Right lobe of liver (tissue), 6 donors: ENCODE measurements at regions not wholly inside any gene's neighbourhood (a gene's known extent, or its start where the extent isn't known, plus 50 kb on each side); places are given as distances from the start of the nearest gene placed in this dataset.

Experiments
- ATAC-seq, 4 donors: fragments of 200-7000 bp; cut with Tn5 transposase; one replicate each; pipeline ENCODE4 v1.9.1; 2020; ENCODE audit warnings: mild to moderate bottlenecking in 4 of 4, moderate library complexity in 4 of 4
- DNase-seq, 3 donors: peaks; one replicate each; pipeline ENCODE4 v3.0.0-alpha.2; 2020
- H3K27ac ChIP-seq, 3 donors: fragments of 200-600 bp; one replicate each; pipeline ENCODE4 v1.8.0; 2022
- H3K27me3 ChIP-seq, 2 donors: fragments of 200-600 bp; one replicate each; pipeline ENCODE4 v1.8.0; 2022
- H3K36me3 ChIP-seq, 4 donors: fragments of 200-600 bp; sonication (generic) in 1 of 4; one replicate each; pipeline versions ENCODE4 v1.5.1 to v1.8.0; 2017 to 2022; ENCODE audit warnings: control low read depth in 1 of 4
- H3K4me1 ChIP-seq, 4 donors: fragments of 200-600 bp; sonication (generic) in 1 of 4; one replicate each; pipeline versions ENCODE4 v1.5.1 to v1.8.0; 2017 to 2022; ENCODE audit warnings: control low read depth in 1 of 4
- H3K4me3 ChIP-seq, 3 donors: fragments of 200-600 bp; one replicate each; pipeline ENCODE4 v1.8.0; 2022
- H3K9me3 ChIP-seq, 4 donors: fragments of 200-600 bp; sonication (generic) in 1 of 4; one replicate each; pipeline versions ENCODE4 v1.5.1 to v1.8.0; 2017 to 2022; ENCODE audit warnings: control low read depth in 1 of 4
- CTCF ChIP-seq, 4 donors: fragments of 200-600 bp in 3 of 4; fragments of 450-650 bp in 1 of 4; IDR thresholded peaks; one replicate each; pipeline versions ENCODE4 v1.5.1 to v1.8.0; 2016 to 2022; ENCODE audit warnings: antibody characterized with exemption in 4 of 4, mild to moderate bottlenecking in 2 of 4
- POLR2A ChIP-seq: fragments of 450-650 bp; IDR thresholded peaks from one replicate; pipeline ENCODE4 v1.6.1; 2017; ENCODE audit warnings: antibody characterized with exemption, mild to moderate bottlenecking
- WGBS: methylation state at CpG from one replicate; pipeline ENCODE4 v1.1.6; 2018; ENCODE audit warnings: low coverage, low lambda C conversion rate; ENCODE audit not compliant: insufficient coverage; ENCODE audit errors: missing lambda C conversion rate; 5-methylcytosine and 5-hydroxymethylcytosine counted together
- intact Hi-C, 2 donors: fragments of 100-400 bp; cut with DNase I; formaldehyde crosslinking; loops; one replicate each; pipeline versions ENCODE4 v1.11.2 to v1.14.1; 2022
- donor health status: DM: no; HTN: yes; CAD: no.
- donor health status: DM: no; HTN: no; CAD: no.
- donor health status: DM: no; HTN: no; CAD: no.
- donor health status: DM: no; HTN: yes; CAD: no.
- donor health status: DM: no; HTN: yes; CAD: no.

DNA sequence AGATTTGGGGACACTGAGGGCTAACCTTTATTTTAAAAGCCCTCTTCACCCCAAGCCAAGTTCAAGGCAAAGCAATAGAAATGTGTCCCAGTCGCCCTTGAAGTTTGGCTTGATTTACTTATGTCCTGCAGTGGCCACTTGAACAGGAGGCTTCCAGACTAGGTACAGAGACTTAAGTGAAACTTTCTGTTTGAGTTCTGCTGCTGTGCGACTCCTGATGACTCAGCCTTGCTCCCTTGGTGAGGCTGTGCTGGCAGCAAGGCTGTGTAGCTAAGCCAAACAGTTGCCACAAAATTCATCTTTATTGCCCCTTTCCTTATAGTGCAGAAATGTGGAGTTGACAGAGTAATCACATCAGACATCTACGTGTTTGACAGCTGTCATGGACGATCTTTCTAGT is 68.8 kb upstream of the NTRK2 start:
- no peaks in the 10 kb centered on the region for H3K36me3 ChIP-seq
- intact Hi-C loops = no loop called here
- no peaks in the 10 kb centered on the region for H3K27me3 ChIP-seq
- TF ChIP-seq POLR2A (no peak), CTCF (IDR thresholded peaks at IDR 0.05) (no peak)
- H3K27ac ChIP-seq = no peak overlapping the region
- no peak for DNase-seq
- no peaks in the 10 kb centered on the region for H3K4me1 ChIP-seq
- 22% methylated on average over 3 of the region's 4 CpGs for WGBS
- no peaks in the 10 kb centered on the region for H3K9me3 ChIP-seq
- ATAC-seq = no peak
- H3K4me3 ChIP-seq = no peak overlapping the region

- H3K4me1 ChIP-seq = no peaks in the 10 kb centered on the region
- no peak for DNase-seq
- ATAC-seq = no peak
- no peak overlapping the region for H3K4me3 ChIP-seq
- no peak overlapping the region for H3K27ac ChIP-seq
- no peaks in the 10 kb centered on the region for H3K27me3 ChIP-seq
- no peaks in the 10 kb centered on the region for H3K9me3 ChIP-seq
- H3K36me3 ChIP-seq = no peaks in the 10 kb centered on the region
- intact Hi-C loops = no loop called here
- TF ChIP-seq POLR2A (no peak), CTCF (IDR thresholded peaks at IDR 0.05) (no peak)
Observed at GRCh38 chr9:84604223-84604622, 65.3 kb upstream of the NTRK2 start.

GRCh38 chr9:84609779-84610178 is 59.8 kb upstream of the NTRK2 start:
- Histone ChIP-seq H3K27me3 (no peaks in the 10 kb centered on the region), H3K36me3 (no peaks in the 10 kb centered on the region), H3K27ac (no peak overlapping the region), H3K4me1 (no peaks in the 10 kb centered on the region), H3K9me3 (no peaks in the 10 kb centered on the region), H3K4me3 (no peak overlapping the region)
- intact Hi-C loops = no loop called here
- no peak for DNase-seq
- no peak for TF ChIP-seq CTCF (IDR thresholded peaks at IDR 0.05)
- TF ChIP-seq POLR2A = no peak
- no peak for ATAC-seq

GRCh38 chr9:84613431-84613830 is 56.1 kb upstream of the NTRK2 start:
- WGBS = 35% methylated on average over 2 of the region's 2 CpGs
- no peak for DNase-seq
- TF ChIP-seq POLR2A (no peak), CTCF (IDR thresholded peaks at IDR 0.05) (no peak)
- ATAC-seq = no peak
- Histone ChIP-seq H3K27ac (no peak overlapping the region), H3K4me1 (no peaks in the 10 kb centered on the region), H3K27me3 (no peaks in the 10 kb centered on the region), H3K36me3 (no peaks in the 10 kb centered on the region), H3K4me3 (no peak overlapping the region), H3K9me3 (no peaks in the 10 kb centered on the region)
- intact Hi-C loops = no loop called here

GRCh38 chr9:84615544-84615943 is 54.0 kb upstream of the NTRK2 start:
- TF ChIP-seq CTCF (IDR thresholded peaks at IDR 0.05) = no peak
- no peak for TF ChIP-seq POLR2A
- DNase-seq = no peak
- 28% methylated on average over 3 of the region's 3 CpGs for WGBS
- H3K4me3 ChIP-seq = no peak overlapping the region
- no peak overlapping the region for H3K27ac ChIP-seq
- no peaks in the 10 kb centered on the region for H3K36me3 ChIP-seq
- H3K9me3 ChIP-seq = no peaks in the 10 kb centered on the region
- intact Hi-C loops = no loop called here
- H3K4me1 ChIP-seq = no peaks in the 10 kb centered on the region
- ATAC-seq = no peak
- H3K27me3 ChIP-seq = no peaks in the 10 kb centered on the region
